Upper lobe of left lung (tissue), 4 donors: ENCODE measurements at regions not wholly inside any gene's neighbourhood (a gene's known extent, or its start where the extent isn't known, plus 50 kb on each side); places are given as distances from the start of the nearest gene placed in this dataset.

Experiments
- EP300 ChIP-seq, 4 donors: sonication (generic); formaldehyde crosslinking; IDR thresholded peaks; one replicate each; pipeline ENCODE4 v1.5.1; 2017; ENCODE audit warnings: antibody characterized with exemption in 4 of 4, control low read depth in 2 of 4
- POLR2A ChIP-seq, 4 donors: fragments of 450-650 bp; IDR thresholded peaks; one replicate each; pipeline ENCODE4 v1.5.1; 2016 to 2017; ENCODE audit warnings: antibody characterized with exemption in 4 of 4, mild to moderate bottlenecking in 2 of 4
- POLR2AphosphoS5 ChIP-seq, 2 donors: sonication (generic); formaldehyde crosslinking; IDR thresholded peaks; one replicate each; pipeline ENCODE4 v1.5.1; 2017; ENCODE audit warnings: antibody characterized with exemption in 2 of 2
- TF ChIP-seq, protein P1 (sequence below), 6 experiments: fragments of 450-650 bp in 4 of 6; fragments of 200-600 bp in 2 of 6; sonication (generic) in 2 of 6; IDR thresholded peaks; one replicate each; pipeline ENCODE4 v1.5.1; 2016 to 2019; ENCODE audit warnings: antibody characterized with exemption in 6 of 6

GRCh38 chr3:165568907-165569462, 268.2 kb downstream of the BCHE start:
- TF ChIP-seq, protein P1, sequence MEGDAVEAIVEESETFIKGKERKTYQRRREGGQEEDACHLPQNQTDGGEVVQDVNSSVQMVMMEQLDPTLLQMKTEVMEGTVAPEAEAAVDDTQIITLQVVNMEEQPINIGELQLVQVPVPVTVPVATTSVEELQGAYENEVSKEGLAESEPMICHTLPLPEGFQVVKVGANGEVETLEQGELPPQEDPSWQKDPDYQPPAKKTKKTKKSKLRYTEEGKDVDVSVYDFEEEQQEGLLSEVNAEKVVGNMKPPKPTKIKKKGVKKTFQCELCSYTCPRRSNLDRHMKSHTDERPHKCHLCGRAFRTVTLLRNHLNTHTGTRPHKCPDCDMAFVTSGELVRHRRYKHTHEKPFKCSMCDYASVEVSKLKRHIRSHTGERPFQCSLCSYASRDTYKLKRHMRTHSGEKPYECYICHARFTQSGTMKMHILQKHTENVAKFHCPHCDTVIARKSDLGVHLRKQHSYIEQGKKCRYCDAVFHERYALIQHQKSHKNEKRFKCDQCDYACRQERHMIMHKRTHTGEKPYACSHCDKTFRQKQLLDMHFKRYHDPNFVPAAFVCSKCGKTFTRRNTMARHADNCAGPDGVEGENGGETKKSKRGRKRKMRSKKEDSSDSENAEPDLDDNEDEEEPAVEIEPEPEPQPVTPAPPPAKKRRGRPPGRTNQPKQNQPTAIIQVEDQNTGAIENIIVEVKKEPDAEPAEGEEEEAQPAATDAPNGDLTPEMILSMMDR (IDR thresholded peaks at IDR 0.05): no peak
- no peak for TF ChIP-seq POLR2A (IDR thresholded peaks at IDR 0.05)
- TF ChIP-seq POLR2AphosphoS5 (IDR thresholded peaks at IDR 0.05): no peak
- no peak for TF ChIP-seq EP300 (IDR thresholded peaks at IDR 0.05)
